ENCODE measurements at regions not wholly inside any gene's neighbourhood (a gene's known extent, or its start where the extent isn't known, plus 50 kb on each side); places are given as distances from the start of the nearest gene placed in this dataset.

DNA sequence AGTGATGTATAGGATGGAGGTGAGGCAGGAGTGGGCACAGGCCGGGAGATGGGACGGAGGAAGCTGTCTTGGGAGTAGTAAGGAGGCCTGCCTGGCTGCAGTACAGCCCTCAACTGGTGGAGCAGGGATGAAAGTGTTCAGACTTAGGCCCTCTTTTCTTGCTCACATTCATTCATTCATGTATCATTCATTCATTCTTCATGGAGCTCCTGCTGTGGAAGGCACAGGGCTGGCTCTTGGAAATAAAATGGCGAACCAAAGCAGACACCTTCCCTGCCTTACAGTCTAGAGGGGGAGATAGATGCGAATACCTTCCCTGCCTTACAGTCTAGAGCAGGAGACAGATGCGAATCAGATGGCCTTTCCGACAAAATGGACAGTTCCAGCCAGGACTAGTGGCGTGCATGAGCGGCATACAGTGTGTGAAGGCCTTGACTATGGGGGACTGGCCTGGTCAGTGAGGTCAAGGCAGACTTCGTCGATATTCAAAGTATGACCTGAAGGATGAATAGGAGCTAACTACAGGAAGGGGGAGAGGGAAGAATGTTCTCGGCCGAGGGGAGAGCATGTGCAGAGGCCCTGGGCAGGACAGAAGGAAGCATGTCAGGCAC, 143.2 kb upstream of the TLE3 start:
- intact Hi-C loops (cut with micrococcal nuclease; ENCODE audit: unreplicated experiment) = no loop called here
- no TSS peak for BruUV-seq (replicated peaks)
- no peak for DNase-seq (ENCODE audit: low spot score)
- Histone ChIP-seq H3K4me1 (ENCODE audit: insufficient read depth, low read length, poor library complexity, severe bottlenecking) (no peaks in the 10 kb centered on the region), H3K36me3 (ENCODE audit: insufficient read depth, low read length, poor library complexity, severe bottlenecking) (no peaks in the 10 kb centered on the region), H3K27ac (ENCODE audit: low read depth, low read length, poor library complexity, severe bottlenecking) (no peak overlapping the region), H3K4me3 (ENCODE audit: low read depth, low read length, poor library complexity, severe bottlenecking) (no peak overlapping the region), H3K9me3 (ENCODE audit: low read depth, low read length, poor library complexity, severe bottlenecking) (no peaks in the 10 kb centered on the region), H3K27me3 (replicated peaks; ENCODE audit: insufficient read depth, low read depth, low read length, poor library complexity) (no peaks in the 10 kb centered on the region)
- ChIA-PET POLR2A (ENCODE audit: low non-redundant PET) (no interaction called here), CTCF (no interaction called here)
- no peak for TF ChIP-seq EZH2 (IDR thresholded peaks at IDR 0.05; ENCODE audit: borderline replicate concordance, low read depth, low read length, poor library complexity, severe bottlenecking)
- TF ChIP-seq, protein P1, sequence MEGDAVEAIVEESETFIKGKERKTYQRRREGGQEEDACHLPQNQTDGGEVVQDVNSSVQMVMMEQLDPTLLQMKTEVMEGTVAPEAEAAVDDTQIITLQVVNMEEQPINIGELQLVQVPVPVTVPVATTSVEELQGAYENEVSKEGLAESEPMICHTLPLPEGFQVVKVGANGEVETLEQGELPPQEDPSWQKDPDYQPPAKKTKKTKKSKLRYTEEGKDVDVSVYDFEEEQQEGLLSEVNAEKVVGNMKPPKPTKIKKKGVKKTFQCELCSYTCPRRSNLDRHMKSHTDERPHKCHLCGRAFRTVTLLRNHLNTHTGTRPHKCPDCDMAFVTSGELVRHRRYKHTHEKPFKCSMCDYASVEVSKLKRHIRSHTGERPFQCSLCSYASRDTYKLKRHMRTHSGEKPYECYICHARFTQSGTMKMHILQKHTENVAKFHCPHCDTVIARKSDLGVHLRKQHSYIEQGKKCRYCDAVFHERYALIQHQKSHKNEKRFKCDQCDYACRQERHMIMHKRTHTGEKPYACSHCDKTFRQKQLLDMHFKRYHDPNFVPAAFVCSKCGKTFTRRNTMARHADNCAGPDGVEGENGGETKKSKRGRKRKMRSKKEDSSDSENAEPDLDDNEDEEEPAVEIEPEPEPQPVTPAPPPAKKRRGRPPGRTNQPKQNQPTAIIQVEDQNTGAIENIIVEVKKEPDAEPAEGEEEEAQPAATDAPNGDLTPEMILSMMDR (conservative IDR thresholded peaks at IDR 0.05; ENCODE audit: low read depth, low read length) = no peak

DNA sequence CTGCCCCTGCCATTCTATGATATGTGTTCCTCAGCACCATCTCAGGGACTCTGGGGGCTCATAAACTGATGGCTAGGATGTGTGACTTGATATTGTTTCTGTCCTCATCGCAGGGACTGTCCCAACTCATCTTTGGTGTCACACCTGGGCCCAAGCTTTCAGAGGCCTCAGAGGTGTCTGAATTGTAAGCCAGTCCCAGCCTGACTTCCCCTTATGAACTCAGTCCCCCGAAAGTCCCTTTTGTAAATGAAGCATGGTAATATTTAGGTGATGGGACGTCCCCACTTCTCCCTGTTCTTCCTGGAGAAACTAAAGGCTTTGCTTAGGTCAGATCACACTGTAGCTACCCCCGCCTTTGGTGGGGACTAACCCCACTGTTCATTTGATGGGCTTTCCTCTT, 142.4 kb upstream of the TLE3 start:
- peaks cover 7% of the 10 kb centered on the region for H3K4me1 ChIP-seq (ENCODE audit: insufficient read depth, low read length, poor library complexity, severe bottlenecking)
- no peaks in the 10 kb centered on the region for H3K36me3 ChIP-seq (ENCODE audit: insufficient read depth, low read length, poor library complexity, severe bottlenecking)
- ChIA-PET CTCF (no interaction called here), POLR2A (ENCODE audit: low non-redundant PET) (no interaction called here)
- intact Hi-C loops (cut with micrococcal nuclease; ENCODE audit: unreplicated experiment) = no loop called here
- no peak overlapping the region for H3K4me3 ChIP-seq (ENCODE audit: low read depth, low read length, poor library complexity, severe bottlenecking)
- H3K27me3 ChIP-seq (replicated peaks; ENCODE audit: insufficient read depth, low read depth, low read length, poor library complexity) = no peaks in the 10 kb centered on the region
- TF ChIP-seq, protein P1 (conservative IDR thresholded peaks at IDR 0.05; ENCODE audit: low read depth, low read length) = no peak
- TF ChIP-seq EZH2 (IDR thresholded peaks at IDR 0.05; ENCODE audit: borderline replicate concordance, low read depth, low read length, poor library complexity, severe bottlenecking) = no peak
- DNase-seq (ENCODE audit: low spot score) = no peak
- H3K9me3 ChIP-seq (ENCODE audit: low read depth, low read length, poor library complexity, severe bottlenecking) = no peaks in the 10 kb centered on the region
- no TSS peak for BruUV-seq (replicated peaks)
- no peak overlapping the region for H3K27ac ChIP-seq (ENCODE audit: low read depth, low read length, poor library complexity, severe bottlenecking)

DNA sequence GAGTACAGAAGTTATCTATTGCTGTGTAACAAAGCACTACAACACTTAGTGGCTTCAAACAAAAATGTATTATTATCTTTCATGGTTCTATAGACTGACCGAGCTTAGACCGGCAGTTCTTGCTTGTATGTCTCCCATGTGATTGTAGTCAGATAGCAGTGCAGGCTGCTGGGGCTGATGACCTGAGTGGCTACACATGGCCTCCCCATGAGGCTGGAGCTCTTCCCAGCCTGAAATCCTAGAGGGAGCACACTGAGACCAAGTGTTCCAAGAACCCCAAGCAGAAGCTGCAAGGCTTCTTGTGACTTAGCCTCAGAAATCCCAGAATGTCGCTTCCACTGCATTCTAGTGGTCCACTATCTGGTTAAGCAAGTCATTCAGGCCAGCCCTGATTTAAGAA, 141.2 kb upstream of the TLE3 start:
- TF ChIP-seq, protein P1 (conservative IDR thresholded peaks at IDR 0.05; ENCODE audit: low read depth, low read length) = no peak
- TF ChIP-seq EZH2 (IDR thresholded peaks at IDR 0.05; ENCODE audit: borderline replicate concordance, low read depth, low read length, poor library complexity, severe bottlenecking) = no peak
- POLR2A ChIA-PET (ENCODE audit: low non-redundant PET) = no interaction called here
- no peaks in the 10 kb centered on the region for H3K27me3 ChIP-seq (replicated peaks; ENCODE audit: insufficient read depth, low read depth, low read length, poor library complexity)

More for the DNA sequence above, 141.2 kb upstream of the TLE3 start:
- no peak overlapping the region for H3K4me3 ChIP-seq (ENCODE audit: low read depth, low read length, poor library complexity, severe bottlenecking)
- no peak for DNase-seq (ENCODE audit: low spot score)
- intact Hi-C loops (cut with micrococcal nuclease; ENCODE audit: unreplicated experiment) = no loop called here
- CTCF ChIA-PET = no interaction called here
- H3K9me3 ChIP-seq (ENCODE audit: low read depth, low read length, poor library complexity, severe bottlenecking) = no peaks in the 10 kb centered on the region
- no TSS peak for BruUV-seq (replicated peaks)
- peaks cover 9% of the 10 kb centered on the region for H3K4me1 ChIP-seq (ENCODE audit: insufficient read depth, low read length, poor library complexity, severe bottlenecking)
- no peaks in the 10 kb centered on the region for H3K36me3 ChIP-seq (ENCODE audit: insufficient read depth, low read length, poor library complexity, severe bottlenecking)
- no peak overlapping the region for H3K27ac ChIP-seq (ENCODE audit: low read depth, low read length, poor library complexity, severe bottlenecking)

Measured in A673 (cell line).